SK-N-SH (cell line): ENCODE measurements at regions not wholly inside any gene's neighbourhood (a gene's known extent, or its start where the extent isn't known, plus 50 kb on each side); places are given as distances from the start of the nearest gene placed in this dataset.

Experiments
- CTCF ChIA-PET: fragments of 300-600, 350-600 bp; formaldehyde crosslinking; extraction: SDS; loops from one replicate; lab custom pipeline; 2021; lab: Yijun Ruan, JAX
- POLR2A ChIA-PET: fragments of 350-600 bp; sonication (Branson Sonifier 250); formaldehyde crosslinking; extraction: SDS; loops from one replicate; lab custom pipeline; 2020; ENCODE audit warnings: antibody characterized with exemption, inconsistent platforms; lab: Yijun Ruan, JAX
- DNase-seq: peaks from one replicate; pipeline ENCODE4 v3.0.0; 2012
- H2AFZ ChIP-seq: fragments of 200-600 bp; sonication (generic); 2 replicates; pipeline ENCODE4 v1.8.1; 2016; ENCODE audit warnings: antibody characterized with exemption, mild to moderate bottlenecking, low read depth
- H3F3A ChIP-seq: fragments of 200-600 bp; sonication (generic); replicated peaks from 2 replicates; pipeline ENCODE3; 2016; ENCODE audit warnings: antibody characterized with exemption, mild to moderate bottlenecking; ENCODE audit not compliant: insufficient read depth
- H3K27ac ChIP-seq, 2 experiments: fragments of 200-500 bp in 1 of 2; fragments of 200-600 bp in 1 of 2; sonication (Bioruptor generic) in 1 of 2; sonication (generic), shearing (Covaris generic) in 1 of 2; 2 replicates each; pipeline versions ENCODE4 v1.5.1 to v1.6.1; 2014 to 2016; ENCODE audit warnings: low read depth in 2 of 2, inconsistent platforms in 1 of 2, low read length in 1 of 2, mild to moderate bottlenecking in 1 of 2, mixed read lengths in 1 of 2
- H3K27me3 ChIP-seq: fragments of 200-600 bp; sonication (generic), shearing (Covaris generic); 2 replicates; pipeline ENCODE4 v1.6.1; 2016; ENCODE audit warnings: mixed run types; ENCODE audit not compliant: insufficient read depth
- H3K36me3 ChIP-seq, 2 experiments: fragments of 200-500 bp in 1 of 2; fragments of 200-600 bp in 1 of 2; sonication (Bioruptor generic) in 1 of 2; sonication (generic) in 1 of 2; replicated peaks in 1 of 2; 2 replicates each; pipeline versions ENCODE3 to v1.5.1; 2014 to 2016; ENCODE audit warnings: low read length in 1 of 2, mild to moderate bottlenecking in 1 of 2; ENCODE audit not compliant: insufficient read depth in 2 of 2, control insufficient read depth in 1 of 2
- H3K4me1 ChIP-seq, 2 experiments: fragments of 200-500 bp in 1 of 2; fragments of 200-600 bp in 1 of 2; sonication (Bioruptor generic) in 1 of 2; sonication (generic), shearing (Covaris generic) in 1 of 2; 2 replicates each; pipeline versions ENCODE4 v1.5.1 to v1.6.1; 2014 to 2016; ENCODE audit warnings: low read depth in 1 of 2, low read length in 1 of 2, mixed run types in 1 of 2; ENCODE audit not compliant: insufficient read depth in 2 of 2, control insufficient read depth in 1 of 2
- H3K4me2 ChIP-seq: fragments of 200-600 bp; sonication (generic), shearing (Covaris generic); 2 replicates; pipeline ENCODE4 v1.6.1; 2017; ENCODE audit warnings: mixed run types
- H3K4me3 ChIP-seq, 2 experiments: fragments of 200-500 bp in 1 of 2; fragments of 200-600 bp in 1 of 2; sonication (Bioruptor generic) in 1 of 2; sonication (generic), shearing (Covaris generic) in 1 of 2; 2 replicates each; pipeline versions ENCODE4 v1.5.1 to v1.8.1; 2014 to 2016; ENCODE audit warnings: low read depth in 2 of 2, inconsistent platforms in 1 of 2, low read length in 1 of 2, mild to moderate bottlenecking in 1 of 2, mixed read lengths in 1 of 2, moderate library complexity in 1 of 2
- H3K79me2 ChIP-seq: fragments of 200-600 bp; sonication (generic); 2 replicates; pipeline ENCODE4 v1.8.1; 2017; ENCODE audit warnings: mild to moderate bottlenecking; ENCODE audit not compliant: insufficient read depth
- H3K9ac ChIP-seq: fragments of 200-600 bp; sonication (generic); 2 replicates; pipeline ENCODE4 v1.6.1; 2017; ENCODE audit warnings: mixed run types
- H3K9me2 ChIP-seq: fragments of 200-600 bp; sonication (generic); 2 replicates; pipeline ENCODE4 v1.6.1; 2017; ENCODE audit warnings: mixed run types
- H3K9me3 ChIP-seq: fragments of 200-600 bp; sonication (generic); 2 replicates; pipeline ENCODE4 v1.6.1; 2017; ENCODE audit warnings: mixed run types, mild to moderate bottlenecking, moderate library complexity
- H4K20me1 ChIP-seq: fragments of 200-600 bp; sonication (generic); 2 replicates; pipeline ENCODE4 v1.6.1; 2017; ENCODE audit warnings: mild to moderate bottlenecking, mixed run types; ENCODE audit not compliant: insufficient read depth
- FOSL2 ChIP-seq: IDR thresholded peaks from 2 replicates; pipeline ENCODE4 v1.4.0; 2012; ENCODE audit warnings: low read depth, mild to moderate bottlenecking, moderate library complexity, borderline replicate concordance
- FOXM1 ChIP-seq: IDR thresholded peaks from 2 replicates; pipeline ENCODE4 v1.4.0; 2012; ENCODE audit warnings: low read depth, mild to moderate bottlenecking
- GATA2 ChIP-seq: sonication (generic); formaldehyde crosslinking; IDR thresholded peaks from 2 replicates; pipeline ENCODE4 v1.5.0; 2020; ENCODE audit warnings: mild to moderate bottlenecking, missing genetic modification reagents
- IRF3 ChIP-seq: fragments of 150-350 bp; IDR thresholded peaks from 2 replicates; pipeline ENCODE4 v1.6.1; 2016; ENCODE audit warnings: mild to moderate bottlenecking, low read depth, low read length
- MEF2A ChIP-seq: IDR thresholded peaks from 2 replicates; pipeline ENCODE4 v1.4.0; 2012; ENCODE audit warnings: low read depth, borderline replicate concordance
- PBX3 ChIP-seq: IDR thresholded peaks from 2 replicates; pipeline ENCODE4; 2012
- RCOR1 ChIP-seq: fragments of 150-350 bp; IDR thresholded peaks from 2 replicates; pipeline ENCODE4 v1.6.1; 2017; ENCODE audit warnings: antibody characterized with exemption, low read length
- RXRA ChIP-seq: IDR thresholded peaks from 2 replicates; pipeline ENCODE4 v1.4.0; 2012; ENCODE audit warnings: low read depth, mild to moderate bottlenecking, borderline replicate concordance
- SMC3 ChIP-seq: IDR thresholded peaks from 2 replicates; pipeline ENCODE4 v1.6.1; 2012; ENCODE audit warnings: low read depth, low read length, improper control_type of control experiment
- TEAD4 ChIP-seq: IDR thresholded peaks from 2 replicates; pipeline ENCODE4 v1.4.0; 2012; ENCODE audit warnings: mild to moderate bottlenecking, borderline replicate concordance; ENCODE audit not compliant: insufficient read depth
- USF2 ChIP-seq: fragments of 150-350 bp; IDR thresholded peaks from 2 replicates; pipeline ENCODE4 v1.6.1; 2017; ENCODE audit warnings: antibody characterized with exemption, low read length, low read depth, borderline replicate concordance
- YY1 ChIP-seq: IDR thresholded peaks from 2 replicates; pipeline ENCODE4 v1.4.0; 2012; ENCODE audit warnings: low read depth, mild to moderate bottlenecking
- WGBS: methylation state at CpG from one replicate; pipeline ENCODE4 v1.1.6; 2017; ENCODE audit warnings: low lambda C conversion rate; 5-methylcytosine and 5-hydroxymethylcytosine counted together

GRCh38 chr11:112863305-112863704 lies 97.9 kb upstream of the NCAM1 start:
- H4K20me1 ChIP-seq: no peaks in the 10 kb centered on the region
- no peaks in the 10 kb centered on the region; a peak in 1 of 4 replicates for H3K4me1 ChIP-seq
- no peak overlapping the region for H3K27ac ChIP-seq
- CTCF ChIA-PET: interaction anchor here (1.1 kb wide), 2 partner anchors 13 to 275 kb away, joined by 3 to 4 read pairs; no protein-coding TSS in a partner anchor
- peaks cover 5% of the 10 kb centered on the region; the same call in 1 of the 2 replicates for H3K9me3 ChIP-seq
- H3K79me2 ChIP-seq: no peaks in the 10 kb centered on the region
- TF ChIP-seq GATA2 (CRISPR knock-in tag) (no peak), PBX3 (no peak), USF2 (no peak), MEF2A (no peak), RXRA (no peak), FOSL2 (no peak)
- H3K4me3 ChIP-seq: no peak overlapping the region
- H3K36me3 ChIP-seq: no peaks in the 10 kb centered on the region
- WGBS: 31% methylated on average over 1 of the region's 1 CpG
- no peak overlapping the region for H3K9ac ChIP-seq
- POLR2A ChIA-PET: no interaction called here
- H3K4me2 ChIP-seq: no peak overlapping the region
- no peaks in the 10 kb centered on the region for H3K27me3 ChIP-seq
- H2AFZ ChIP-seq: no peak overlapping the region
- H3F3A ChIP-seq: no peaks in the 10 kb centered on the region
- DNase-seq: no peak
- no peaks in the 10 kb centered on the region for H3K9me2 ChIP-seq

- Histone ChIP-seq H3K9me2 (no peaks in the 10 kb centered on the region), H3K4me2 (no peak overlapping the region), H3K79me2 (no peaks in the 10 kb centered on the region), H3K27me3 (no peaks in the 10 kb centered on the region), H3K4me1 (no peaks in the 10 kb centered on the region; a peak in 1 of 4 replicates), H4K20me1 (no peaks in the 10 kb centered on the region), H3F3A (no peaks in the 10 kb centered on the region), H3K27ac (no peak overlapping the region), H3K4me3 (no peak overlapping the region), H3K36me3 (no peaks in the 10 kb centered on the region), H3K9ac (no peak overlapping the region), H2AFZ (no peak overlapping the region), H3K9me3 (peaks cover 5% of the 10 kb centered on the region; the same call in 1 of the 2 replicates)
- no peak for DNase-seq
- 64% methylated on average over 9 of the region's 9 CpGs for WGBS
- ChIA-PET POLR2A (no interaction called here), CTCF (interaction anchor here (1.0 kb wide), 1 partner anchor 22 kb away, joined by 3 read pairs; no protein-coding TSS in a partner anchor)
- TF ChIP-seq IRF3: no peak
- TF ChIP-seq SMC3: no peak
- TF ChIP-seq YY1: no peak
- no peak for TF ChIP-seq TEAD4
- TF ChIP-seq FOSL2: no peak
- TF ChIP-seq RCOR1: no peak
- TF ChIP-seq FOXM1: no peak
Observed at GRCh38 chr11:112864672-112865071, 96.5 kb upstream of the NCAM1 start.
